Activated T-cell treated with anti-CD3 and anti-CD28 coated beads for 24 hours (primary cell): ENCODE measurements at regions not wholly inside any gene's neighbourhood (a gene's known extent, or its start where the extent isn't known, plus 50 kb on each side); places are given as distances from the start of the nearest gene placed in this dataset.

Source experiments
- DNase-seq: peaks from one replicate; pipeline ENCODE4 v3.0.0-alpha.2; 2020; ENCODE audit warnings: low read depth

GRCh38 chr19:31119951-31120690, 229.1 kb downstream of the TSHZ3 start:
- no peak for DNase-seq

DNA sequence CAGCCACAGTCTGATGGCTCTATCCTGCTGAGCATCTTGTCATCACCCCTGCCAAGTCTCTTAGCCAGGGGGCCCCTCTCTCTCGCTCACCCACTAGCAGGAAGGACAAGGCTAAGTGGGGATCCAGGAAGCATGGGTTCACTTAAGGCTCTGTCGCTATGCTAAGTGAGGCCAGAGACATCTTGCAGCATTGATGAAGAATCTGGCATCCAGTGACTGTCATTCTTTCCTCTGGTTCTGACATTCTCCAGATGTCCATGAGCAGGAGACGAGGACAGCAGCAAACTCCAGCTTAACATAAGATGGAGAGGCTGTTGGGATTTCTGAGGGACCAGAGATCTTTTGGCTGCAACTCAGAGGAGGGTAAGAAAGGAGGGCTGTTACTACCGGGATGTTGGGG, 230.2 kb downstream of the TSHZ3 start:
- no peak for DNase-seq

- no peak for DNase-seq
These were observed 230.8 kb downstream of the TSHZ3 start for GRCh38 chr19:31118287-31118955.

GRCh38 chr19:31114585-31114984, 234.7 kb downstream of the TSHZ3 start:
- no peak for DNase-seq

- no peak for DNase-seq
These were observed 235.9 kb downstream of the TSHZ3 start for GRCh38 chr19:31113293-31113692.

- DNase-seq = no peak
These were observed 237.1 kb downstream of the TSHZ3 start for GRCh38 chr19:31112158-31112557.

GRCh38 chr19:31111741-31112140, 237.5 kb downstream of the TSHZ3 start:
- DNase-seq = no peak

DNA sequence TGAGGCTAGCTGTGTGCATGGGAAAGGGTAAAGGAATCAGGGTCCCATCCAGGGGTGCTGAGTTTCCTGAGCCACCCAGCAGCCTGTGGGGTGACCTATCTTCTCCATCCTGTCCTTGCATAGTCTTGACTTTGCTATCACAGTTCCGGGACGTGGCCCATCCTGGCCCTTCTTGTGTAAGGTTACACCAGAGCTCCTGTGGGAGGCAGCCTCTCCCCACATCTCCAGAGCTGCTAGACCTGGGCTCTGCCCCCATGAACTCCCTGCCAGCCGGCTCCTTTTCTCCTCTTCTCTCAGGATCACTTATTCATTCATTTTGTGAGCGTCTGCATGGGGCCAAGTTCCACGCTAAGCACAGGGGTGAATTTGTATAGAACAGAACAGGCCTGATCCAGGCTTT, 238.9 kb downstream of the TSHZ3 start:
- no peak for DNase-seq

DNA sequence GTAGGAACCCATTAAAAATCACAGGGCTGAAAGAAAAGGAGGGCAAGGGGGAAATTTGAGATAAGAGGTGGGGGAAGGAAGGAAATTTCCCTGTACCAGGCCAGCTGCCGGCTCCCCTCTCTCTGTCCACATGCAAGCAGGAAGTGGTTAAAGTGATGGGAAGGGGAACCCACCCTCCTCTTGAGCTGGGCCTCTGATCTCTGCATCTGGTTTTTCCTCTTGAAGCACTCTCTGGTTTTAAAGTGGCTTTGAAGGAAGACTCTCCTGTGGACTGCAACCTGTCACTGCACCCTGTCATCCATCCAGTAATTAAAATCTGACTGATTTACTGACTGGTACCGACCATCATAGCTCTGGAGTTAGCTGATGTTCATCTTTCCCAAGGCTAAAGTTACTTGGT, 239.6 kb downstream of the TSHZ3 start:
- DNase-seq = no peak

- DNase-seq = no peak
These were observed 242.1 kb downstream of the TSHZ3 start for GRCh38 chr19:31107096-31107495.

GRCh38 chr19:31105761-31106160, 243.5 kb downstream of the TSHZ3 start:
- DNase-seq = no peak

DNA sequence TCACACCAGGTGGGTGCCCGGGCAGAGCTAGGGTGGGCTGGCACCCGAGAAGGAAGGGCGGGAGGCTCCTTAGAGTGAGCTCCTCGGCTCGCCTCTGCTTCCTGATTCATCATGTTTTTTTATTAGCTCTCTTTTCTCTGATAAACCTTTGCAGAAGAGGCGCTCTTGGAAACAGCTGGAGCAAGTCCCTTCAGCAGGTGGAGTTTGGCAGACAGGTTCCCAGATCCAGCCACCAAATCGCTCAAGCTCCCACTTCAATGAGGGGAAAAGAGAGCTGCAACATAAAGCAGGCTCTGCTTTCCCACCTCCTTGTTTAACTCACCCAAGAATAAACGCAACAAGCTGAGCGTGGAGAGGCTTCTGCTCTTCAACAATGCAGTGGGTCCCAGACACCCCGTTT, 244.8 kb downstream of the TSHZ3 start:
- DNase-seq = no peak

DNA sequence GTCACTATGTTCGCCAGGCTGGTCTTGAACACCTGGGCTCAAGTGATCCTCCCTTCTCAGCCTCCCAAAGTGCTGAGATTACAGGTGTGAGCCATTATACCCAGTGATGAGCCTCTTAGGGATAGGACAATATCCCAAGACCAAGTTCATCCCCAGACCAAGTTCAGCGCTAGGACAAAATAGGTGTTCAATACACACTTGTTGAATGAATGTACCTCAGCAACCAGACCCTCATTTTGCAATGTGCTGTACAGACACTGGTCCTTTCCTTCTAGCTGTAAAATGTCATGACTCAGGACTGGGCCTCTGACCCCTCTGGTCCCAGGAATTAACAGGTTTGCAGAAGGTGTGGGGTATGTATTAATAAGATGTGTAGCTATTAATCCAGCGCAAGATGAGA, 246.0 kb downstream of the TSHZ3 start:
- no peak for DNase-seq

DNA sequence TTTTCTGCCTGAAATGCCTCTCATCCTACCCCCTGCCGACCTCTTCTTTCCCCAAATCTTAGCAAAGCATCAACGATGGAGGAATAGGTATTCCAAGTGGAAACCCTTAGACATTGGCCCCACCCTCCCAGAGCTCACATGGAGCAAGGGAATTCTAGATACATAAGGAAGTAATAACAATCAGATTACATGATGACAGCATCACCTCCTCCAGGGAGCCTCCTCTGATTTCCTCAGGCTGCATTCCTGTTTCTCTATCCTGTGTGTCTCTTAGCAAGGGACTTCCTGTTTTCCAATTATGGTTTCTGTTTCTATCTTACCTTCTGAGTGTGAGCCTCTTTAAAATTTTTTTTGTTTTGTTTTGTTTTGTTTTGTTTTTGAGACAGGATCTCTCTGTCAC, 246.6 kb downstream of the TSHZ3 start:
- DNase-seq = no peak

- no peak for DNase-seq
These were observed 248.3 kb downstream of the TSHZ3 start for GRCh38 chr19:31100981-31101380.

DNA sequence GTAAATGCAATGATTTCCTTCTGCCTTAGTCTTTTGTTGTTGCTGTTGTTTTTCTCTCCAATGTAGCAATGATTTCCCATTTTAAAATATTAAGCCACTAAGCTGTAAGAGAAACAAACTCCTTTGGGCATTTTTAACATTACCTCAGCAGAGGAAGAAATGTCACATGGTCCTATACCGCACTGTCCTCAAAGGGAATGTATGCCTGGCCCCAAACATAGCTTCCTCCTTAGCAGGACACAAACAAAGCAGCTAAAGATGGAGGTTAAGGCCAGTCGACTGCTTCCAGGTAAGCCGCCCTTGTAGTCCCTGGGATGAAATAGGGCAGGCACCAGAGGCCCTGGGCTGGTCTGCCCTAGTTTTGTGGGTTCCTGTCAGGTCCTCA, 249.0 kb downstream of the TSHZ3 start:
- DNase-seq = no peak

GRCh38 chr19:31099515-31100205, 249.6 kb downstream of the TSHZ3 start:
- DNase-seq = no peak

DNA sequence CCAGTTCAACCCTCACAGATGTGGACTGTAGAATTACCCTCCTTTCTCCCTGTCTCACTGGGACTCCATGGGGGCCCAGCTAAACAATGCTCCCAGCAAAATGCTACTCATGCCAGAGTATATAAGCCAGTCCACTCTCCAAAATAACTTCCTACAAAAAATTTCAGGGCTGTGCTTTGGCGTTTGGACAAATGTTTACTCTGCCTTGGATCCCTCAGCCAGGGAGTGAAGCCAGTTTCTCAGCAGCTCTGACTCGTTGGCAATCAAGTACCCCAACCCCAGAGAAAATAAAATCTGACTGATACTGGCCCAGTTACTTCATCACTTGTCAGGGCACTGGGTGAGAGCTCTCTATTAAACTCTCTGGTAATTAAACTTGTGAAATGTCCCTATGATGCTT, 250.4 kb downstream of the TSHZ3 start:
- DNase-seq = no peak

- DNase-seq = no peak
These were observed 252.2 kb downstream of the TSHZ3 start for GRCh38 chr19:31096935-31097545.

DNA sequence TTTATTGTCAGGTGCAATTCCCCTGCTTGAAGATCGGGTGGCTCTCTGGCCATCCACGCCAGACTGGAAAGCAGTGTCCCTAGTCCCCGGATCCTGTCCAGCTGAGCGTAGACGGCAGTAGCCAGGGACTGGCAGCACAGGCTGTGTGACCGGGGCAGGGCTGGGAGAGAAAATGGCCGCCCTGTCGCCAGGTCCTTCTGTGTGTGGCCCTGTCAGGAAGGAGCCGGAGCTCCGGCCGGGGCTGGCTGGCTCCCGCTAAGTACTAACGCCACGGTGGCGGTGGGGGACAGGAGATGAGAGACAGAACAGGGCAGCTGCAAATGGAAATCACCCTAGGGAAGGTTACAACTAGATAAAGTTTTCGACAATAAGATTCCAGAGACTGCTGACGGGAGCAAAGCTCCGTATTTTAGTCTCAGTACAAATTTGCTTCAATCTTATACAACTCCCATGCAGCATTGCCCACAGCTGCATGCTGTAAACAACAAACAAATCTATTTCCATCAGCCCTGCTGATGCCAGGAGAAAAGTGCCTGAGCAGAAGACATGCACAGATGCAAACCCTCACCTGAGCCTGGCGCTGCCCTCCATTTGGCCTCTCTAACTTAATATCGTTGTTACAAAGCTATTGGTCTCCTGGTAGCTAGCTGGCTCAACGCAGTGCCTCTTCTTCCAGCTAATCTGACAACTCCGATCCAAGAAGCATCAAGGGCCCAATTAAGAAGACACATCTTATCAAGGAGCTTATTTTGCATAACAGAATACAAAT, 253.0 kb downstream of the TSHZ3 start:
- DNase-seq = no peak

- no peak for DNase-seq
These were observed 254.0 kb downstream of the TSHZ3 start for GRCh38 chr19:31095100-31095804.
